Mesenteric fat pad (tissue), 1 donor: ENCODE measurements at regions not wholly inside any gene's neighbourhood (a gene's known extent, or its start where the extent isn't known, plus 50 kb on each side); places are given as distances from the start of the nearest gene placed in this dataset.
A peak's percentile ranks its signal among the peaks of the same experiment; 100 is the strongest.
"Not testable (repeated sequence)": the region's sequence is repeated elsewhere in the genome, so short reads cannot be mapped to it uniquely, and the experiment has no call there.

Experiments
- DNase-seq: peaks from one replicate; pipeline ENCODE4 v3.0.0-alpha.2; 2020; ENCODE audit warnings: low spot score
- donor health status: DM: yes; HTN: yes; CAD: no.

DNA sequence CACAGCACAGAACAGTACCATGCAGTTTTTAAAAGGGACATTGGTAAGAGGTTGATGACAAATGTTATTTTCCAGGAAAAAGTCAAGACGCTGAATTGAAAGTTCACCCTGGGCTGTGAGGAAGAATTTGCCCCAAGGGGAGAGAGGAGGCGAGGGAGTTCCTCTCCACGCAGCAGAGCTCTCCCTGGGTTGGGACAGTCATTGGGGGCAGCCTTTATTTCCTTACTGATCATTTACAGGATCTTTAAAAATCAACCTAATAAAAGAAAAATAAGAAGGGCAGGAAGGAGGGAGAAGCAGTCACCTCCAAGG is 49.9 kb upstream of the WNT7B start:
- DNase-seq: no peak

DNA sequence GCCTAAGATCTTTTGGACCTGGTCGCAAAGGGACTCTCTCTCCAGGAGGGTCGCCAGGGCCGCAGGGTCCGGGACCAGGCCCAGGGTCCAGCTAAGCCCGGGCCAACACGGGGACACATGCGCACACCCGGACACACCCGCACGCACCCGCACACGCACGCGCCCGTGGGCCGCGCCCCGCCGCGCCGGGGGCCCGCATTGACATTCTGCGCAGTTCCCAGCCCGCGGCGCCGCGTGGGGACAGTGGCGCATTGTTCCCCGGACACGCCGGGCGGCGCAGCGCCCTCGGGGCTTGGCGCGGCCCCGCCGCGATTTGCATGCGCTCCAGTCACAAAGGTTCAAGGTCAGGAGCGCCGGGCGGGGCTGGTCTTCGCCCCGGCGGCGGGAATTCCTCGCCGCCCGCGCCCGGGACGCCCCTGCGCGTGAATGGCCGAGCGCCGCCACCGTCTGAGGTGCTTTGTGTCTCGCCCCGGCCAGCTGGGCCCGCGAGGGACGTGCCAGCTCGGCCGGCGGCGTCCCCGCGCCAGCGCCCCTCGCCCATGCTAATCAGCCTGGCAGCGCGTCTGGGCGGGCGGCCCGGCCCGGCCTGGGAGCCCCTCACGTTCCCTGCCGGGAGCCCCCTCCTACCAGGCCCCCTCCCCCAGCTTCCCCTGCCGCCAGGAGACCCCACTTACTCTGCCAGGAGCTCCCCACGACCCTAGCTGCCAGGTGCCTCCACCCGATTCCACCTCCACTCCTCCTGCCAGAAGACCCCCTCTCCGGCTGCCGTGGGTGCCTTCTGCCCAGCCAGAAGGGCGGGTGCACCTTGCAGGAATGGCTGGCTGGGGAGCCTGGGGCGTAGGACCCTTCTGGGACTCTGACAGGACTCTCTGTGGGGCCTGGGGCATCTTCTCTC is 50.5 kb upstream of the WNT7B start:
- DNase-seq: peak; percentile 93

DNA sequence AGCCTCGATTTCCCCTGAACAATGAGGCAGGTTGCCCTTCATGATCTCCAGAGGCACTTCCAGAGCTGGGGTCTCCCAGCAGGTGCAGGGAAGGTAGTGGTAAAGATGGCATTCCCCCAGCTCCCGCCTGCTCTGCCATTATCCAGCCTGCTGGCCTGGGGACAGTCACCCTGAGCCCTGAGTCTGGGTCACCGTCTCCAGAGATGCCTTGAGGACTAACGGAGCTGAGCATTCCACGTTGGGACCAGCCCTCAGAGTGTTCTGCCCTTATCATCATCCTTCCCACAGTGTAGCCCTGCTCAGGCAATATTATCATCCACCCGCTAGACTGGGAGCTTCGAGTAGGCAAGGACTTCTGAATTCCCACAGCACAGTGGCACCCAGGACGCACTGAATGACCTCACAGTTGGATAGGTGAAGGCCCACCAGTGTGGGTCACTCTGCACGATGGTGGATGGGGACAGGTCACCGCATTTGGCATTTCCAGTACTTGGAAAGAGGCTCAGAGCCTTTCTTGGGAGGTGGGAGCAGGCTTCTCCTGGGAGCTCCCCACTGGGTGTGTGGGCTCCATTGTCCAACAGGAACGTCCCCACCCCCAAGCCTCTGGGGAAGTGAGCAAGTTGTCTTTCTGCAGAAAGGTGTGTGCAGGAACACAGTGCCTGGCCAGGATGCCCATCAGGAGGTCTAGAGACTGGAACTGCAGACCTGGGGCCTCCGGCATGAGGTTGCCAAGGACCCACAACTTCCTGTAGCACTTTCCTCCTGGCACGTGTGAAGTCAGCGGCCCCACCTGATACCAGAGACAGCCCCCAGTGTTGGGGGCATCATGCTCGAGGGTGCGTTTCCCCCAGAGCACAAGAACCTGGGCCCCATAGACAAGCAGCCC is 51.4 kb upstream of the WNT7B start:
- peak; percentile 84 for DNase-seq

DNA sequence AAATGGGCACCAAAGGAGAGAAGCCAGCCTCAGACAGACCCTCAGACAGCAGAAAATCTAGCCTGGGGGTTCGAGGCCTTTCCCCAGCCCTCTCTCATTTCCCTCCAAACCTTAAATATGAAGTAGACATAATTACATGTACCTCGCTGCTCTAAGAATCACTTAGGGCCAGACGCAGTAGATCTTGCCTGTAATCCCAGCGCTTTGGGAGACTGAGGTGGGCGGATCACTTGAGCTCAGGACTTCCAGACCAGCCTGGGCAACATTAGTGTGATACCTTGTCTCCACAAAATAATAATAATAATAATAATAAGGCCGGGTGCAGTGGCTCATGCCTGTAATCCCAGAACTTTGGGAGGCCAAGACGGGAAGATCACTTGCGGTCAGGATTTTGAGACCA is 52.1 kb upstream of the WNT7B start:
- DNase-seq: no peak

DNA sequence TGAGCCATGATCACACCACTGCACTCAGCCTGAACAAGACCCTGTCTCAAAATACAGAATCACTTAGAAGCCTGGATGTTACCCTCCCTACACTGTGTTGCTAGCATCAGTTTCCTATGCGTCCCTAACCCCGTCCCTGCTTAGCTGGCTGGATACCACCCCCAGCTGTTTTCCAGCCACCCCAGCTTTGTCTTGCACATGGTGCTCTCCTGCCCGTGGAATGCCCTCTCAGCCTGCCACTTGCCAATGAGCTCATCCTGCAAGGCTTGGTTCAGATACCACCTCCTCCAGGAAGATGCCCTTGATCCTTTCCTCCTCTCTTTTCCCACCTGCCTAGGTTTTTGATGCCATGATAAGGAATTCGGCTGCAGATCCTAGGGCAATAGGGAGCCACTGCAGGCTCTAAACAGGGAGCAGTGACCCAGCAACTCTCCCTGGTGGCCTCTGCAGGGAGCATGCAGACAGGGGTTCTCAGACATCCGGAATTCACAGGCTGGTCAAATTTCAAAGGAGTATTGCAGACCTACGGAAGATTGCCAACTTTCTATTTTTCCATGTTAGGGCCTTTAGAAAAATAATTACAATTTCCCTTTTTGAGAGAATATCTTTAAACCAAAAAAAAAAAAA is 52.7 kb upstream of the WNT7B start:
- peak; percentile 81 for DNase-seq

DNA sequence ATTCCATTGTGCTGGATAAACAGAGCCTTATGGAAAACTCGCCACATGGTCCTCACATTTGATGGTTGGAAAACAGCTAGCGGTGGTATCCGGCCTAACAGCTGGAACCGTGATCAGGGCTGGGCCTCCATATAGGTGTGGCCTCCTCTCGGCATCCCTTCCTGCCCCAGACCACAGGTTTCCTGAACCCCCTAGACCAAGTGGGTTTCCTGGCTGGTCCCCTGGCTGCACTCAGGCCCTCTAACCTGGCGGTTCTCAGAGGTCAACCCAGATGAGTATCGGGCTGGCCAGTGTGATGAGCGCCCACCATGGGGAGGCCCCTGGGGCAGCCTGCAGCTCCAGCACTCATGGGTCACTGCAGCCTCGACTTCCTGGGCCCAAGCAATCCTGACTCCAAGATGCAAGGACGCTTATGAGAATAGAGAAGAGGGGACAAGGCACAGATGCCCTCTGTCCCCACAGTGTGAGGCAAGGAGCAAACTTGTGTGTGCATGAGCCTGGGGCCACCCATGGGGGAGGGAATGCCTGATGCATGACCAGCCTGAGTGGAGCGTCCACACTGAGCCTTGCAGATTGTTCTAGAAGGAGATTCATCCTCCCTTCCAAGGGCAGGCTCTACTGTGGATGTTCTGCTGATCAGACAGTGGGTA is 53.4 kb upstream of the WNT7B start:
- DNase-seq: peak; percentile 76

DNA sequence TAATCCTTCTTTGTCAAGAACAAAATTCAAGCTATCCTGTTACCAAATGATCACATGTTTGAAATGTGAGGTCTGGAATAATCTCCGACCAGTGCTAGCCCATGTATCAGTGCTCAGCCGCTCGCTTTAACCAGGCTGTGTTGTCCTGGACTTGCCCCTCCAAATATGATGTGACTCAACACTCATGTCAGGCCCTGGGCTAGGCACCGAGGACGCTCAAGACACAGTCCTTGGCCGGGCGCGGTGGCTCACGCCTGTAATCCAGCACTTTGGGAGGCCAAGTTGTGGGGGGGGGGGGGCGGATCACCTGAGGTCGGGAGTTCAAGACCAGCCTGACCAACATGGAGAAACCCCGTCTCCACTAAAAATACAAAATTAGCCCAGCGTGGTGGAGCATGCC is 54.1 kb upstream of the WNT7B start:
- DNase-seq: peak; percentile 85

DNA sequence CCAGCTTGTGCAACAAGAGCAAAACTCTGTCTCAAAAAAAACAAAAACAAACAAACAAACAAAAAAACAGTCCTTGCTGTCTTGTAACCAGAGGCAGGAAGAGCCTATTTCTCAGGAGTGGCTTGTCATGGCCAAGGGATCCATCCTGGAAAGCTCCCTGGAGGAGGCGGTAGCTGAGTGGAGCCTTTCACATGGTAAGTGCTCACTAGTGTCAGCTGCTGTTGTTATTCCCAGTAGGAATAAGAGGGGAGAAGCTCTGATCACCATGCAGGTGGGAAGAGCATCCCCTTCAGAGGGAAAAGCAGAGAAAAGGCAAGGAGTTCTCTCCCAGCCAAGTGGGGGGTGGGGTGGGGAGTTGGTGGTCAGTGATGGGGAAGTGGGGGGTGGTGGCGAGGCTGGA is 54.6 kb upstream of the WNT7B start:
- DNase-seq: no peak

DNA sequence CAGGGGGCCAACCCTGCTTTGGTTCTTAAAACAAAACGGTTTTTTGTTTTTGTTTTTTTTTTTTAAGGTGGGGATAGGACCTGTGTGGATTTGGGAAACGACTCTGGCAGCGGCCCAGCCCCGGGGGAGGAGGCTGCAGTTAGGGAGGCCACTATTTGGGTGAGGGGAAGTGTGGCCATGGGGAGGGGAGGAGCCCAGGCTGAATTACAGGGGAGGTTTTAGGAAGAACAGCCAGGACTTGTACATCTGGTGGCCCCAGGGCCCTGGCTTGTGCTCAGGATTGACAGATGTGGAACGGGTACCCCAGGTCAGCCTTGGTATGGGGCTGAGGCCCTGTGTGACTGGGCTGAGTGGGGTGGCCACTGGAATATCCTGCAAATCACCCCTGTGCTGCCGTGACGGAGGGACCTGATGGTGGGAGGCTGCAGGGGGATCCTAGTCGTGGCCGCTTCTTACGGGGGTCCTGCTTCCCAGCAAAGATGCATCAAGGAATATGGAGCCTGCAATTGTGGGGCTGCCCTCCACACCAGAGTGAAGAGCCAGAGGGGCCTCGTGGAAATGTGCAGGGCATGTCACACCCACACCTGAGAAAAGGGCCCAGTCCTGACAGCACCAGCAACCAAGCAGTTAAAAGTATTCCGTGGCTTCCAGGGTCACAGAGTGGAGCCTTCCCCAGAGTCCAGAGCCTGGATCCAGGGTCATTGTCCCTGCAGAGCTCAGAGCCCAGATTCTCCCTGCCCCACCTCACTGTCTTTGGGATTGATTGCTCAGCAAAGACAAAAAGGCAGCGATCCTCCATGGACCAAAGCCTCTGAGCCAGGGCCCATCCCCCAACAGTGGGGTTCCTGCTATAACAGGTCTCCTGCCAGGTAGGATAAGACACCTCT is 55.2 kb upstream of the WNT7B start:
- peak; percentile 82 for DNase-seq

DNA sequence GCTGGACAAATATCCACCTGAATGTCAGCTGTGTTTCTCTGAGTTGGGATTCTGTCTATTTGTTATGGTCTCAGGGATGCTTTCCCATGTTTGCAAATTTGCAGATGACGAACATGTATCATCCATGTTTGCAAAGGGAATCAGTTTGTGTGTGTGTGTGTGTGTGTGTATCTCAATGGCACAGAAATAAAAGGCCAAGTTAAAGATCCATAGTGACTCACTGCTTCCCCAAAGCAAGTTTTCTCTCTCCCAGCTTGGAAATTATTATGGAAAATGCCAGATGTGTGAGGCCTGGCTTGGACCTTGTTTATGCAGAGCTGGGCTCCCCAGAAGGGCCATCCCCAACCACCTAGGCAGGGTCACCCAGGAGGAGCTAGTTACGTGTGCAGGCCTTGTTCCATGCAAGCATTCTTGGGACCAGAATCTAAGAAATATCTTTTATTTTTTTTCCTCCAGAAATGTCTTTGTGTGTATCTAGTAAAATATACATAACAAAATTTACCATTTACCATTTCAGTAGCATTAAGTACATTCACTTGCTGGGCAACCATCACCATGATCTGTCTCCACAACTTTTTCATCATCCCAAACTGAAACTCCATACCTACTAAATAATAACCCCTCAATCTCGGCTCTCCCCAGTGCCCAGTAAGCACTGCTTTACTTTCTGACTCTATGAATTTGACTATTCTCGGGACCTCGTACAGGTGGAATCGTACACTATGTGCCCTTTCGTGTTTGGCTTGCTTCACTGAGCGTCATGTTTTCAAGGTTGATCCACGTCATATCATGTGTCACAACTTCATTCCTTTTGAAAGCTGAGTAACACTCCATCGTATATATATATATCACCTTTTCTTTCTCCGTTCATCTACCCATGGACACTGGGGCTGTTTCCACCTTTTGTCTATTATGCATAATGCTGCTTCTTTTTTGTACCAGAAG is 56.6 kb upstream of the WNT7B start:
- DNase-seq: peak; percentile 35

DNA sequence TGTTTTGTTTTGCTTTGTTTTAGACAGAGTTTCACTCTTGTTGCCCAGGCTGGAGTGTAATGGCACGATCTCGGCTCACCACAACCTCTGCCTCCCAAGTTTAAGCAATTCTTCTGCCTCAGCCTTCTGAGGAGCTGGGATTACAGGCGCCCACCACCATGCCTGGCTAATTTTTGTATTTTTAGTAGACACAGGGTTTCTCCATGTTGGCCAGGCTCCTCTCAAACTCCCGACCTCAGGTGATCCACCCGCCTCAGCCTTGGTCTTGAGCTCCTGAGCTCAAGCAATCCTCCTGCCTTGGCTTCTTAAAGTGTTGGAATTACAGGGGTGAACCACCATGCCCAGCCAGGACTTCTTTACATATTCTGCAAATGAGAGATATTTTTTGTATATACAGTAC is 57.5 kb upstream of the WNT7B start:
- DNase-seq: not testable (repeated sequence)

DNA sequence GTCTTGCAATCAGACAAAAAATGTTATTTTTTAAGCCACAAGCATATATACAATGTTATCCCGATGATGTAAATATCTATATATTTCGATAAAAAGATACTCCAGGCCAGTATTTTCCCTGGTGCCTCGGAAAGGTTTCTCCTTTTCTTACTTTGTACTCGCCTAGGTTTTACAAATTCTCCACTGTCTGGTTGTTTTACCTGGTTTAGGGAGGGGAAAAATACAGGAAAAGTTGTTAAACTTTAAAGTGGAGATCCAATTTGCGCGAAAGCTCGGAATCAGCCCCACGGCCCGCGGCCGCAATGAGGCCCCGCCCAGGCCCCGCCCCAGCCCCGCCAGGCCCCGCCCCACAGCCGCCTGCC is 58.4 kb upstream of the WNT7B start:
- no peak for DNase-seq

DNA sequence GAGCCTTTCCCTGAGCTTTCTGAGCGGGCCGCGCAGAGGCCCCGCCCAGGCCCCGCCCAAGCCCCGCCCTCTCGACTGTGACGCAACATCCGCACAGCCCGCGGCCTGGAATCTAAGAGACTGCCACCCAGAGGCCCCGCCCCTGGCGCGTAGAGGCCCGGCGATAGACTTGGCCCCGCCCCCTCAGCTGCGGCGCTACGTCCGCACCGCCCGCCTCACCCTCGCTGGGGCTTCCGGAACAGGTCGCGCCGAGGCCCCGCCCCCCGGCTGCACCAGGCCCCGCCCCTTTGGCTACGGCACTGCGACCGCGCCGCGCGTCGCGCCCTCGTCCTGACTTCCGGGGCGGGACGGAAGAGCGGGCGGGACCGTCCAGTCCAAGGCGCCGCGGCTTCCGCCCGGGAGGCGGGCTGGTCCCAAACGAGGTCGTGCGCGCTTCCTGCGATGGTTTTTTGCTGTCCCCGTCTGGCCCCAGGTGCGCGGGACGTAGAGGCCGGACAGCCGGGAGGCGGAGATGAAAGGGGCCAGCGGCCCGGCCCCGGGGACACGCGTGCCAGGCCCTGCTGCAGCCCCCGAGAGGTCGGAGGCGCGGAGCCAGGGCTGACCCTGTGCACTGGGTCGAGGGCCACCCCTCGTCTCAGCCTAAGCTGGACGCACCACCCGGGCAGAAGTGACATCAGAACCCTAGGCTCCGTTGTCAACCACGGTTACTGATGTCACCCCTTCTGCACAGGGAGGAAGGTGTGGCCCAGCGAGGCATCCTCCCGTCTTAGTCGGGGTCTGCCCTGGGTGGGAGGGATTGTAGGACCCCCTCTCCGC is 59.0 kb upstream of the WNT7B start:
- DNase-seq: peak; percentile 100

DNA sequence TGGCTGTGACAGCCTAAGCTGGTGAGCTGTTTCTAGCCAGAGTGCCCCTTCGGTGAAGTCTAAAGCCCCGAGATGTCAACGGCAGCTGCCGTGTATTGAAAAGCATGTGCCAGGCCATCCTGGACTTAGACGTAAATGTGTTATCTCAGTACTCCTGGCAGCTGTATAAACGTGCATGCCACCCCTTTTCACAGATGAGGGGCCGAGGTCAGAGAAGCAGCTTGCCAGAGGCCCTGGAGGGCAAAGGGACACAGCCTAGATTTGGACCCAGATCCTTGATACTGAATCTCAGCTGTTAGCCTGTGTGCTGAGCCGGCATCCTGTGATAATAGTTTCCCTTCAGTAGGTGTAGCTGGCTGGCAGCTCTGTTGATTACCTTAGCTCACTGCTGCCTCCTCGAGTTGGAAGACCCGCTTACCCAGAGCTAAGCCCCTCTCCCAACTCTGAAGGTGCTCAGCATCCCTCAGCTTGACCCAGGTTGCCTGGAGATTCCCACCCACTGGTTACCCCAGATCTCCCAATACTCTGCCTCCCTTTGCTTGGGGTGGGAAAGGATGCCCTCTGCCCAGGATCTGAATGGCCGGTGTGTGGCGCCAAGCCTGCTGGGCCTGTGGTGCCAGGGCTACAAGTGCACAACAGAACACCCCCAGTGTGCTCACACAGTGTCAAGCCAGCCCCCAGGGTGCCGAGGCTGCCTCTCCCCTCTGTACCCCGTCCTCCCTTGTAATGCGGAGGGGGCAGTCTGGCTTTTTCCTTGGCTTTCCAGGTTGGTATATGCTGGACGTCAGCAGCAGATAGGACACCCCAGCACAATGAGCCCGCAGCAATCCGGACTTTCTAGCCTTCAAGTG is 59.8 kb upstream of the WNT7B start:
- DNase-seq: peak; percentile 75

DNA sequence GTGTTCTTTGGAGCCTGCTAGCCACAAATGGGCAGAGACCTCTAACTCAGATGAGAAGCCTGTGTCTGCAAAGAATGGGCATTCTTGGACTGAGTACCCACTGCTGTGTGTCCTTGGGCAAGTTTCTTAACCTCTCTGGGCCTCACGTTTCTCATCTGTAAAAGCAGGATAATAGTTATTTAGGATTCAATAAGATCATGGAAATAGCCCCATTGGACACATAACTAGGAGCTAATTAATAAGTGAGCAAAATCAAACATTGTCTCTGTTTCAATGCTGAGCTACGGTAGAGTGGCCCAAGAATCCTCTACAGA is 61.2 kb upstream of the WNT7B start:
- no peak for DNase-seq

DNA sequence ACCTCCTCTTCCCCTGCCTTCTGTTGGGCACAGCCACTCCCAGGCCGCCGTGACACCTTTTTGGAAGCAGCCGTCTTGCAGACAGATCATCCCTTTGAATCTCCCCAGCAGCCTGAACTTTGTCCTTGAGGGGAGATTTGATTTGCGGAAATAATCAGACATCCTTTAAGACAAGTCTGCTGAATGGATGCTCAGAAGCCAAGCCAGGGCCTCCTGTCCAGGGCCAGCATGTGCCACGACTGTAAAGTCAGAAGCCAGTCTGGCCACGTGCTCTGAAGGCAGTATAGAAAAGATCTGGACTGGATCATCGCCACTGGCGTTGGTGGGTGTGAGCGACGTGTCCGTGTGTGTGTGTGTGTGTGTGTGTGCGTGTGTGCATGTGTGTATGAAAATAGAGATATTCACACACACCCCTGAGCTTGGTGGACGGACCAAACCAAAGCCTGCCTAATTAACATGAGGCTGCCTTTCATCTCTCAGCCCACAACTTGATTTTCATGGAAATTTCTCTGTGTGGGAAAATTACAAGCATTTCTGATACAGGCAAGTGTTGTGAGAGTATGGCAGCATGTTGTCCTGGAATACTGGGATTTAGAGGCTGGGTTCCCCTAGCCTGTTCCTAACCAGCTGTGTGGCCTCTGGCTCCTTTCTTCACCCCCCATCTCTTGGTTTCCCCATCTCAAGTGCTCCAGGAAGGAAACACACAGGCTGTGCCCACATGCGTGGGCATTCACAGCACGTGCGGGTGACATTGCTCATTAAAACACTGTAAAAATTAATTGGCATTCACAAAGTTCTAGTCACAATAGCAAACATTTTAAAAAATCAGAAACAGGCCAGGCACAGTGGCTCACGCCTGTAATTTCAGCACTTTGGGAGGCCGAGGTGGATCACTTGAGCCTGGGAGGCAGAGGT is 61.8 kb upstream of the WNT7B start:
- peak; percentile 83 for DNase-seq

DNA sequence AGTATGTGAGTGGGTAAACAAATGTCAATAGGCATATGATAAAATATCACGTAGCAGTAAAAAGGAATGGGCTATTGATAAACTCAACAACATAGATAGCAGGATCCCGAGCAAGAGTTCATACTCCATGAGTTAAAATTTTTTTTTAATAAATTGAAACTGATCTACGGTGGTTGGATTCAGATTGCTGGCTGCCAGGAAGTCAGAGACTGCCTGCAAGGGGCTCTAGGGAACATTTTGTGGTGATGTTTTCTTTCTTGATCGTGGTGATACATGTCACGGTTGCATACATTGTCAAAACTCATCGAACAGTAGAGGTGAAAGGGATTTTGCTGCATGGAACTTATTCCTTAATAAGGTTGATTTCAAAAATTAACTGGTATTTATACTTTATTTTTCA is 62.6 kb upstream of the WNT7B start:
- DNase-seq: no peak
